K562 (cell line): ENCODE measurements at regions not wholly inside any gene's neighbourhood (a gene's known extent, or its start where the extent isn't known, plus 50 kb on each side); places are given as distances from the start of the nearest gene placed in this dataset.

ENCODE experiments used
- ATAC-seq: fragments of 200-7000 bp; cut with Tn5 transposase; 3 replicates; pipeline ENCODE4 v1.9.1; 2020; ENCODE audit warnings: moderate library complexity
- BruUV-seq: library from RNA; stranded (reverse); fragments of 400-500 nt; replicated peaks from 2 replicates; lab custom pipeline; 2021; lab: Mats Ljungman, UMichigan
- CTCF ChIA-PET: fragments of 300-600 bp; formaldehyde crosslinking; extraction: SDS; loops from one replicate; lab custom pipeline; 2021; ENCODE audit warnings: low intra/inter-chr PET ratio; lab: Yijun Ruan, JAX
- POLR2A ChIA-PET: fragments of 300-600, 350-650 bp; sonication (Branson Sonifier 250); formaldehyde crosslinking; extraction: SDS; loops from one replicate; lab custom pipeline; 2021; ENCODE audit warnings: antibody characterized with exemption, inconsistent platforms; lab: Yijun Ruan, JAX
- DNase-seq, 4 experiments: peaks; one replicate each; pipeline versions ENCODE4 v3.0.0 to v3.0.0-alpha.2; 2011 to 2018; ENCODE audit warnings: low spot score in 3 of 4, mixed read lengths in 3 of 4; ENCODE audit errors: extremely low read depth in 1 of 4
- FAIRE-seq: peaks from 2 replicates; lab custom pipeline; 2011; peaks lifted over from hg19 to GRCh38; lab: Jason Lieb, UNC
- H2AFZ ChIP-seq: 2 replicates; pipeline ENCODE4 v1.6.0; 2011; ENCODE audit warnings: low read depth, low read length, control low read depth, inconsistent platforms
- H3K27ac ChIP-seq: fragments of 200-600 bp; 3 replicates; pipeline ENCODE4 v1.8.0; 2011; ENCODE audit warnings: low read depth, mild to moderate bottlenecking, control low read depth, inconsistent platforms, low read length, moderate library complexity, mixed read lengths; ENCODE audit errors: extremely low read depth
- H3K27me3 ChIP-seq, 2 experiments: fragments of 300-600 bp in 1 of 2; 2 replicates in 1 of 2; 3 replicates in 1 of 2; pipeline versions ENCODE4 v1.6.0 to v1.8.0; 2011; ENCODE audit warnings: inconsistent platforms in 2 of 2, low read length in 2 of 2, mild to moderate bottlenecking in 1 of 2, mixed read lengths in 1 of 2, moderate library complexity in 1 of 2; ENCODE audit not compliant: control insufficient read depth in 2 of 2, insufficient read depth in 2 of 2
- H3K36me3 ChIP-seq: fragments of 300-600 bp; 3 replicates; pipeline ENCODE4 v1.8.0; 2011; ENCODE audit warnings: mild to moderate bottlenecking, low read length, inconsistent platforms; ENCODE audit not compliant: control insufficient read depth, insufficient read depth
- H3K4me1 ChIP-seq, 2 experiments: fragments of 200-600 bp in 1 of 2; replicated peaks in 1 of 2; 2 replicates in 1 of 2; 3 replicates in 1 of 2; pipeline versions ENCODE4 v1.5.1 to v1.8.0; 2011; ENCODE audit warnings: inconsistent platforms in 2 of 2, low read length in 2 of 2, mild to moderate bottlenecking in 1 of 2, mixed read lengths in 1 of 2, moderate library complexity in 1 of 2; ENCODE audit not compliant: control insufficient read depth in 2 of 2, insufficient read depth in 2 of 2
- H3K4me2 ChIP-seq: 2 replicates; pipeline ENCODE4 v1.6.1; 2011; ENCODE audit warnings: low read length, control low read depth, inconsistent platforms, mixed read lengths; ENCODE audit not compliant: insufficient read depth
- H3K4me3 ChIP-seq: fragments of 200-600 bp; sonication (generic), shearing (Covaris generic); 2 replicates; pipeline ENCODE4 v1.5.1; 2016; ENCODE audit warnings: control low read depth, inconsistent platforms
- H3K79me2 ChIP-seq: fragments of 200-600 bp; 3 replicates; pipeline ENCODE4 v1.8.0; 2011; ENCODE audit warnings: low read length, inconsistent platforms; ENCODE audit not compliant: control insufficient read depth, insufficient read depth
- H3K9ac ChIP-seq, 2 experiments: 2 replicates each; pipeline versions ENCODE4 v1.6.0 to v1.6.1; 2011; ENCODE audit warnings: low read depth in 2 of 2, low read length in 2 of 2, control low read depth in 1 of 2, inconsistent platforms in 1 of 2, mild to moderate bottlenecking in 1 of 2, mixed read lengths in 1 of 2; ENCODE audit not compliant: insufficient read depth in 1 of 2
- H3K9me1 ChIP-seq: one replicate; pipeline ENCODE4 v1.6.0; 2011; ENCODE audit warnings: inconsistent platforms, mild to moderate bottlenecking, low read length, moderate library complexity; ENCODE audit not compliant: control insufficient read depth, insufficient read depth
- H3K9me3 ChIP-seq: replicated peaks from 2 replicates; pipeline ENCODE4 v1.5.1; 2011; ENCODE audit warnings: low read depth, low read length, inconsistent platforms; ENCODE audit not compliant: control insufficient read depth, insufficient read depth
- H4K20me1 ChIP-seq: replicated peaks from 2 replicates; pipeline ENCODE4 v1.6.1; 2011; ENCODE audit warnings: low read length, inconsistent platforms, mixed read lengths; ENCODE audit not compliant: control insufficient read depth, insufficient read depth
- CBFA2T3 ChIP-seq: fragments of 450-650 bp; IDR thresholded peaks from 2 replicates; pipeline ENCODE4 v1.6.1; 2017
- CTCF ChIP-seq, 3 experiments: IDR thresholded peaks in 2 of 3; conservative IDR thresholded peaks in 1 of 3; 2 replicates each; pipeline ENCODE4 v1.5.1; 2011 to 2012; ENCODE audit warnings: low read length in 3 of 3, mild to moderate bottlenecking in 3 of 3, control low read depth in 2 of 3, improper control_type of control experiment in 1 of 3, inconsistent platforms in 1 of 3, low read depth in 1 of 3, mixed read lengths in 1 of 3, moderate library complexity in 1 of 3; ENCODE audit not compliant: insufficient read depth in 2 of 3
- EGR1 ChIP-seq: fragments of 450-650 bp; conservative IDR thresholded peaks from 2 replicates; pipeline ENCODE4 v1.6.1; 2017; ENCODE audit warnings: mild to moderate bottlenecking
- NEUROD1 ChIP-seq: fragments of 150-350 bp; IDR thresholded peaks from 2 replicates; pipeline ENCODE4 v1.6.1; 2014; ENCODE audit warnings: borderline replicate concordance, low read length, low read depth; ENCODE audit not compliant: partially characterized antibody
- ZNF282 ChIP-seq: sonication (generic); formaldehyde crosslinking; IDR thresholded peaks from 2 replicates; pipeline ENCODE4 v1.8.1; 2023; ENCODE audit warnings: missing genetic modification reagents
- ZNF609 ChIP-seq: sonication (generic); formaldehyde crosslinking; IDR thresholded peaks from 2 replicates; pipeline ENCODE4 v1.8.1; 2023; ENCODE audit warnings: missing genetic modification reagents, mild to moderate bottlenecking, borderline replicate concordance
- WGBS: fragments of 100-300 bp; shearing (Covaris generic); methylation state at CpG from one replicate; pipeline ENCODE4 v1.1.6; 2016; ENCODE audit warnings: low coverage, mixed read lengths; ENCODE audit not compliant: insufficient coverage; ENCODE audit errors: missing lambda C conversion rate; 5-methylcytosine and 5-hydroxymethylcytosine counted together
- in situ Hi-C: fragments of 300-500 bp; cut with MboI; formaldehyde crosslinking; loops from 4 replicates; pipeline ENCODE4 v1.15.0; 2018; ENCODE audit warnings: inconsistent platforms, mixed read lengths
- intact Hi-C: fragments of 100-400 bp; cut with micrococcal nuclease; formaldehyde crosslinking; loops from 2 replicates; pipeline ENCODE4 v1.14.2; 2022

- no peak for ATAC-seq
- Histone ChIP-seq H3K4me2 (no peak overlapping the region), H4K20me1 (peaks cover 12% of the 10 kb centered on the region), H3K4me3 (no peak overlapping the region), H3K4me1 (0 out of 5 replicates have a peak, but pooled peaks cover 0 to 5% of the 10 kb centered on the region in 2 experiments), H3K9me3 (no peaks in the 10 kb centered on the region), H3K27ac (no peak overlapping the region), H3K36me3 (no peaks in the 10 kb centered on the region), H2AFZ (no peak overlapping the region), H3K9ac (no peak overlapping the region), H3K9me1 (no peaks in the 10 kb centered on the region), H3K79me2 (no peaks in the 10 kb centered on the region), H3K27me3 (peaks cover 6 to 18% of the 10 kb centered on the region in 2 experiments; a peak in 3 of 5 replicates)
- peak; percentile 49 for FAIRE-seq
- in situ Hi-C loops: no loop called here
- 8% methylated on average over 4 of the region's 4 CpGs for WGBS
- TF ChIP-seq CBFA2T3: peak; percentile 37; the same call in 1 of the 2 replicates
- peak; percentile 80 for TF ChIP-seq EGR1
- TF ChIP-seq NEUROD1: no peak
- BruUV-seq: no TSS peak
- CTCF ChIA-PET: interaction anchor here (0.9 kb wide), 1 partner anchor 17 kb away, joined by 4 read pairs; no protein-coding TSS in a partner anchor
- intact Hi-C loops: loop anchor here (5.0 kb wide), 3 partner anchors 72 to 233 kb away; no protein-coding TSS in a partner anchor
- peak in 2 of 4 experiments; percentile 11 to 14 for DNase-seq
- POLR2A ChIA-PET: no interaction called here
Measured at GRCh38 chr17:33519692-33520091, 226.6 kb upstream of the ASIC2 start.

GRCh38 chr17:33520426-33521330 lies 227.6 kb upstream of the ASIC2 start:
- H3K4me1 ChIP-seq: 0 out of 5 replicates have a peak, but pooled peaks cover 0 to 5% of the 10 kb centered on the region in 2 experiments
- H3K4me2 ChIP-seq: no peak overlapping the region
- no peak overlapping the region for H3K27ac ChIP-seq
- H3K9me1 ChIP-seq: no peaks in the 10 kb centered on the region
- BruUV-seq: no TSS peak
- H3K36me3 ChIP-seq: no peaks in the 10 kb centered on the region
- peak; percentile 90 for ATAC-seq
- no peak overlapping the region for H2AFZ ChIP-seq
- in situ Hi-C loops: no loop called here
- H3K4me3 ChIP-seq: no peak overlapping the region
- H3K27me3 ChIP-seq: peaks cover 3 to 9% of the 10 kb centered on the region in 2 experiments; a peak in 3 of 5 replicates
- DNase-seq: peak; percentile 71 to 82 (median 78)
- H4K20me1 ChIP-seq: peaks cover 12% of the 10 kb centered on the region
- POLR2A ChIA-PET: interaction anchor here (0.5 kb wide), 1 partner anchor 94 kb away, joined by 4 read pairs; no protein-coding TSS in a partner anchor
- FAIRE-seq: peak; percentile 91
- H3K9ac ChIP-seq: no peak overlapping the region
- intact Hi-C loops: loop anchor here (5.0 kb wide), 2 partner anchors 178 to 232 kb away; no protein-coding TSS in a partner anchor
- 7% methylated on average over 12 of the region's 13 CpGs for WGBS
- H3K9me3 ChIP-seq: no peaks in the 10 kb centered on the region
- CTCF ChIA-PET: interaction anchor here (0.9 kb wide), 1 partner anchor 18 kb away, joined by 4 read pairs; no protein-coding TSS in a partner anchor
- no peaks in the 10 kb centered on the region for H3K79me2 ChIP-seq
- TF ChIP-seq ZNF609: no peak
- peak; percentile 67 to 92 (median 80) for TF ChIP-seq CTCF (IDR thresholded peaks at IDR 0.05 in 2 of 3, conservative IDR thresholded peaks at IDR 0.05 in 1 of 3; ENCODE audit: insufficient read depth in 2 of 3, low read depth in 1 of 3, low read length in 3 of 3)
- TF ChIP-seq ZNF282: no peak
